ENCODE measurements at regions not wholly inside any gene's neighbourhood (a gene's known extent, or its start where the extent isn't known, plus 50 kb on each side); places are given as distances from the start of the nearest gene placed in this dataset.

DNA sequence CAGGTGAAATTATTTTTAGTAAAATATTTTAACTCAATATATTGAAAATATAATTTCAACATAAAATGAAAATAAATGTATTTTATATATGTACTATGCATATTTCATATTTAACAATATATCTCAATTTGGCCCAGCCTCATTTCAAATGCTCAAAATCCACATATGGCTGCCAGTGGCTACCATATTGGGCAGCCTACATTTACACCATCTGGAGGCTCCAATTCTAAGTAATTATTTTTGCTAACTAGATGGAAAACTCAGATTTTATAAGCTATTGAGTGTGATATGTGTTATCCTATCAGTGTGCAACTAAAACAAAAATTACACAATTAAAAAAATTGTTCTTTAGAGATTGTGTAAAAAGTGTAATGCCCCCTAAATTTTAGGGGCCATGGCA is 96.9 kb downstream of the SOX4 start:
- TF ChIP-seq CTCF (IDR thresholded peaks at IDR 0.05 in 8 of 11, conservative IDR thresholded peaks at IDR 0.05 in 3 of 11) (no peak), POLR2A (IDR thresholded peaks at IDR 0.05) (no peak), POLR2AphosphoS5 (IDR thresholded peaks at IDR 0.05) (no peak)
